Effector memory CD4-positive, alpha-beta T cell (primary cell): ENCODE measurements at regions not wholly inside any gene's neighbourhood (a gene's known extent, or its start where the extent isn't known, plus 50 kb on each side); places are given as distances from the start of the nearest gene placed in this dataset.

Source experiments
- DNase-seq, 3 donors: peaks; one replicate each; pipeline ENCODE4 v3.0.0-alpha.2; 2020
- H3K27ac ChIP-seq: 2 replicates; pipeline ENCODE4 v1.7.0; 2013; ENCODE audit warnings: mild to moderate bottlenecking, low read length, moderate library complexity; ENCODE audit not compliant: insufficient read depth, poor library complexity, severe bottlenecking
- H3K27me3 ChIP-seq: replicated peaks from 2 replicates; pipeline ENCODE4 v1.7.0; 2013; ENCODE audit warnings: mild to moderate bottlenecking, low read length; ENCODE audit not compliant: insufficient read depth, control insufficient read depth, poor library complexity, severe bottlenecking
- H3K36me3 ChIP-seq: 2 replicates; pipeline ENCODE4 v1.7.0; 2013; ENCODE audit warnings: mild to moderate bottlenecking, low read length, moderate library complexity; ENCODE audit not compliant: control insufficient read depth, insufficient read depth
- H3K4me1 ChIP-seq: 2 replicates; pipeline ENCODE4 v1.7.0; 2013; ENCODE audit warnings: low read length, mild to moderate bottlenecking; ENCODE audit not compliant: control insufficient read depth, insufficient read depth, poor library complexity, severe bottlenecking
- H3K4me3 ChIP-seq: 2 replicates; pipeline ENCODE4 v1.7.0; 2013; ENCODE audit warnings: low read length, low read depth, mild to moderate bottlenecking; ENCODE audit not compliant: insufficient read depth, poor library complexity, severe bottlenecking
- H3K9me3 ChIP-seq: 2 replicates; pipeline ENCODE4 v1.7.0; 2013; ENCODE audit warnings: mild to moderate bottlenecking, low read length, moderate library complexity; ENCODE audit not compliant: control insufficient read depth

- Histone ChIP-seq H3K4me1 (no peaks in the 10 kb centered on the region), H3K27ac (no peak overlapping the region), H3K27me3 (no peaks in the 10 kb centered on the region), H3K4me3 (no peak overlapping the region), H3K9me3 (no peaks in the 10 kb centered on the region), H3K36me3 (no peaks in the 10 kb centered on the region)
- no peak for DNase-seq
Measured at GRCh38 chr18:51273437-51273836, 76.0 kb upstream of the MEX3C start.

- Histone ChIP-seq H3K9me3 (no peaks in the 10 kb centered on the region), H3K27me3 (no peaks in the 10 kb centered on the region), H3K4me1 (no peaks in the 10 kb centered on the region), H3K4me3 (no peak overlapping the region), H3K36me3 (no peaks in the 10 kb centered on the region), H3K27ac (no peak overlapping the region)
- DNase-seq, result no peak
Measured at GRCh38 chr18:51275712-51276476, 78.4 kb upstream of the MEX3C start.

- Histone ChIP-seq H3K36me3 (no peaks in the 10 kb centered on the region), H3K4me3 (no peak overlapping the region), H3K27me3 (no peaks in the 10 kb centered on the region), H3K9me3 (no peaks in the 10 kb centered on the region), H3K27ac (no peak overlapping the region), H3K4me1 (no peaks in the 10 kb centered on the region)
- no peak for DNase-seq
Measured at GRCh38 chr18:51278045-51278649, 80.7 kb upstream of the MEX3C start.

GRCh38 chr18:51279367-51279984, 82.0 kb upstream of the MEX3C start:
- H3K9me3 ChIP-seq, result no peaks in the 10 kb centered on the region
- H3K36me3 ChIP-seq, result no peaks in the 10 kb centered on the region
- no peak overlapping the region for H3K27ac ChIP-seq
- no peak overlapping the region for H3K4me3 ChIP-seq
- H3K27me3 ChIP-seq, result no peaks in the 10 kb centered on the region
- no peaks in the 10 kb centered on the region for H3K4me1 ChIP-seq
- DNase-seq, result no peak

GRCh38 chr18:51287818-51288508, 90.5 kb upstream of the MEX3C start:
- H3K9me3 ChIP-seq, result no peaks in the 10 kb centered on the region
- H3K27me3 ChIP-seq, result no peaks in the 10 kb centered on the region
- no peak for DNase-seq
- H3K36me3 ChIP-seq, result no peaks in the 10 kb centered on the region
- H3K4me1 ChIP-seq, result no peaks in the 10 kb centered on the region
- no peak overlapping the region for H3K27ac ChIP-seq
- no peak overlapping the region for H3K4me3 ChIP-seq

GRCh38 chr18:51288582-51288981, 91.1 kb upstream of the MEX3C start:
- Histone ChIP-seq H3K36me3 (no peaks in the 10 kb centered on the region), H3K27ac (no peak overlapping the region), H3K9me3 (no peaks in the 10 kb centered on the region), H3K4me3 (no peak overlapping the region), H3K27me3 (no peaks in the 10 kb centered on the region), H3K4me1 (no peaks in the 10 kb centered on the region)
- no peak for DNase-seq

- Histone ChIP-seq H3K4me3 (no peak overlapping the region), H3K36me3 (no peaks in the 10 kb centered on the region), H3K27ac (no peak overlapping the region), H3K4me1 (no peaks in the 10 kb centered on the region), H3K9me3 (no peaks in the 10 kb centered on the region), H3K27me3 (no peaks in the 10 kb centered on the region)
- no peak for DNase-seq
Measured at GRCh38 chr18:51290860-51291259, 93.4 kb upstream of the MEX3C start.

GRCh38 chr18:51300912-51301311, 103.4 kb upstream of the MEX3C start:
- H3K4me1 ChIP-seq, result no peaks in the 10 kb centered on the region
- no peaks in the 10 kb centered on the region for H3K27me3 ChIP-seq
- H3K4me3 ChIP-seq, result no peak overlapping the region
- no peaks in the 10 kb centered on the region for H3K9me3 ChIP-seq
- no peak for DNase-seq
- H3K27ac ChIP-seq, result no peak overlapping the region
- H3K36me3 ChIP-seq, result no peaks in the 10 kb centered on the region

GRCh38 chr18:51301376-51301775, 103.9 kb upstream of the MEX3C start:
- H3K36me3 ChIP-seq, result no peaks in the 10 kb centered on the region
- no peak overlapping the region for H3K27ac ChIP-seq
- no peak for DNase-seq
- no peaks in the 10 kb centered on the region for H3K9me3 ChIP-seq
- H3K4me1 ChIP-seq, result no peaks in the 10 kb centered on the region
- no peak overlapping the region for H3K4me3 ChIP-seq
- H3K27me3 ChIP-seq, result no peaks in the 10 kb centered on the region

- Histone ChIP-seq H3K9me3 (no peaks in the 10 kb centered on the region), H3K4me3 (no peak overlapping the region), H3K27me3 (no peaks in the 10 kb centered on the region), H3K27ac (no peak overlapping the region), H3K36me3 (no peaks in the 10 kb centered on the region), H3K4me1 (no peaks in the 10 kb centered on the region)
- no peak for DNase-seq
Measured at GRCh38 chr18:51316677-51317076, 119.2 kb upstream of the MEX3C start.
